Right hindlimb (tissue), 1 donor: ENCODE measurements at regions not wholly inside any gene's neighbourhood (a gene's known extent, or its start where the extent isn't known, plus 50 kb on each side); places are given as distances from the start of the nearest gene placed in this dataset.
"Not testable (repeated sequence)": the region's sequence is repeated elsewhere in the genome, so short reads cannot be mapped to it uniquely, and the experiment has no call there.

Experiments used
- DNase-seq: peaks from one replicate; pipeline ENCODE4 v3.0.0-alpha.2; 2018

DNA sequence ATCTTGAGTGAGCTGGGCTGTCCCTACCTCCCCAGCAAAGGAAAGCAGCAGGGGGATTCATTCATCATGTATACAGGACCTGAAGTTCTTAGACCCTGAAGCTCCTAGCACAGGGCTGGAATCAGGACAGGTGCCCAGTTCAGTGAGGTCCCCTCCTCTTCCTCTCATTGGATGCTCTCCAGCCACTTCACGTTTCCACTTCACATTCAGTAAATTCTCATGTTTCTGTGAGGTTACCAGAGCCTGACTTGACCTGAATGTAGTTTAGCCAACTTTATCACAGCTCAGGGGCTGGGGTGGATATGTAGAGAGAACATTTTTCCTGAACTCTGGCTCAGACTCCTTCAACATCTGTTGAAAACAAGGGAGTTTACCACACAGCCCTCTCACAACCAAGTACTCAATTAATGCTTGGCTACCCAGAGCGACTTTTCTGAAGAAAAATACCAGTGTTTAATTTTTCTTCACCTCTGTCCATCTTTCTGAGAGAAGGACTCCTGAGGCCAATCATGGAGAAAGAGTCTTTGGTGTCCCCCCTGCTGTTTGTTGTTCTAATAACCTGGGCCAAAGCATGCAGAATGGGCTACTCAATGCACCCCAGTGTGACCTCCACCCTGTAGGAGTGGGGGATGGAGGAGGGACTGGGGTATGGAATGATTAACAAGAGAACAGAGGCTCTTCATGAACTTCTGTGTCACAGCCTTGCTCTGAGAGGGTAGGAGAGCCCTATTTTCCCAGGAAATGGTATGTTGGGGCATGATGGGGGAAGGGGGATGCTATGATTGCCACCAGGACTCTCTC, 108.3 kb upstream of the FGGY start:
- DNase-seq = no peak

DNA sequence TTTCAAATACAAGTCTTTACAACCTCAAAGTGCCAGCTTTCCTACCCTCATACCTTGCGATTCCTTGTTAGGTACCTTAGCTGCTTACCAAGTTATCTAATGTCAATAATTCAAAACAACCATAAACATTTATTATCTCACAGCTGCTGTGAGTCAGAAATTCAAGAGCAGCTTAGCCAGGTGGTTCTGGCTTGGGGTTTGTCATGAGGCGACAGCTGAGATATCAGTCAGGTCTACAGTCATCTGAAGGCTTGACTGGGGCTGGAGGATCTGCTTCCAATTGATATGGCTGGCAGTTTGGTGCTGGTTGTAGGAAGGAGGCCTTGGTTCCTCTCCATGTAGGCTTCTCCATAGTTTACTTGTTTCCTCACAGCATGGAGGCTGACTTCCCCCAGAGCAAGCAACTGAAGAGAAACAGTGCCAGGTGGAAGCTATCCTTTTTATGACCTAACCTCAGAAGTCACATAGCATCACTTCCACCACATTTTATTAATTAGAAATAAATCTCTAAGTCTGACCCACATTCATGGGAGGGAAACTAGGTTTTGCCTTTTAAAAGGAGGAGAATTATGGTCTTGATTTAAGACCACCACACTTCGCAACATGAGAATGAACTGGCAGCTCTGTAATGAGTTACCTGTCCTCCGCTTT, 103.3 kb upstream of the FGGY start:
- DNase-seq = no peak

DNA sequence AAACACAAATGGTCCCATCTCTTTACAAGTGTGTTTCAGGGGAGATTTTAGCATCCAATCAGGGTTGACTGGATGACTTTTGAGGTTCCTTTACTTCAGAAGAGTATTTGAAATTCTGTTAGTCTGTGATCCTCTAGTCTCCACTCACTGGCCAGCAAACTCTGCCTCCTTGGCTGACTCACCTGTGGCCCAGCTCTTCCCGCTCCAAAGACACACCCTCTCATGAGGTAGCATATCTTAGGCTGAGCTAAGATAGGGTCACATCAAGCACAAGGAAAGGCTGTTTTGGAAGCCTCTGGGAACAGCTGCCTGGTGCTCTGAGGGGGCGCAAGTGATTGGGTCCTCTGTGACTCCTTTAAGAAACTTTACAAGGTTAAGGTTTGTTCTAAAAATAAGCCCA, 102.3 kb upstream of the FGGY start:
- DNase-seq = no peak

DNA sequence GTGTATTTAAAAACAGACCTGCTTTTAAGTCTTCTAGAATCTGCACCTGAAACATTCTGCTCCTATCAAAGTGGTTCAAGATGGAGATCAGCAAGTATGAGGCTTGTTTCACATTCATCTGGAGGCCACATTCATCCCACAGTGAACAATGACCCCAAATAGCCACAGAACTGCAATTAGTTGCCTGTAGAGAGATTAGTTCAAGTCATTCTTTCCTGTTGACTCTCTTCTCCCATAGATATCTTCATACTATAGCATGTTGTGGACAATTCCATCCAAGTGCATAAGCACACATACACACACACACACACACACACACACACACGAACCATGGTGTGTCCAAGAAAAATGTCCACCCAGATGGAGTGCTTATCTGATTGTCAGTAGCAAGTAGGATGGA, 101.7 kb upstream of the FGGY start:
- no peak for DNase-seq

DNA sequence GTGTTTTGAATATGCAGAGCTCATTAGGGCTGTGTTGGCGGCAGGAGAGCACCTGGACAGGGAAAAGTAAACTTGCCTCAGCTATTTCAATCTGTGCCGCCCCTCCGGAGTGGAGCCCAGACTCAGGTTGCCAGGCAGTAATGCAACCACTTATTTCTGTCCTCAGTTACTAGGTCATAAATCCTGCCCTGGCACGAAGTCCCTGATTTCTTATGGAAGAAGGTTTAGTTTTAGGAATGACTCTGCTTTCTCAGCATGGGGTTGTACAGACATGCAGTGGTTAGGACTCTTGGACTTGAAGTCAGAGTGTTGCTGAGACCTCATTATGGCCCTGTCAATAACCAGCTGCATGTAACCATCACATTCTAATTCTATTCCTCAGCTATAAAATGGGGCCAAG, 98.3 kb upstream of the FGGY start:
- DNase-seq = peak; percentile 46

DNA sequence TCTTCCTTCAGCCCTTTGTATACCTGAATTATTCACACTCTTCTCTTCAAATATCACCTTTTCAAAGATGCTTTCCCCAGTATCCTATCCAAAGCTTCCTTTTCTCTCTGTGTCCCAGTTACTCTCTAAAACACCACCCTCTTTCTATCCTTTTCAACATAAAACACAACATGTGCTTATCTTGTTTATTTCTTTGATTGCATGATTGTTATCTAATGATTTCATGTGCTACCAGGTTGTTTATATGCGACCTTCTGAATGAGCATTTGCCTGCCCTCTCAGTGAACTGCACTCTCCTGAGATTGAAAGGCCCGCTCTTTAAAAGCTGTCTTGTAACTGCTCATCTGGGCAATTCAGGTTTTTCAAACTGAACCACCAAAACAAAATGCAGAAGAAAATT, 97.7 kb upstream of the FGGY start:
- no peak for DNase-seq

DNA sequence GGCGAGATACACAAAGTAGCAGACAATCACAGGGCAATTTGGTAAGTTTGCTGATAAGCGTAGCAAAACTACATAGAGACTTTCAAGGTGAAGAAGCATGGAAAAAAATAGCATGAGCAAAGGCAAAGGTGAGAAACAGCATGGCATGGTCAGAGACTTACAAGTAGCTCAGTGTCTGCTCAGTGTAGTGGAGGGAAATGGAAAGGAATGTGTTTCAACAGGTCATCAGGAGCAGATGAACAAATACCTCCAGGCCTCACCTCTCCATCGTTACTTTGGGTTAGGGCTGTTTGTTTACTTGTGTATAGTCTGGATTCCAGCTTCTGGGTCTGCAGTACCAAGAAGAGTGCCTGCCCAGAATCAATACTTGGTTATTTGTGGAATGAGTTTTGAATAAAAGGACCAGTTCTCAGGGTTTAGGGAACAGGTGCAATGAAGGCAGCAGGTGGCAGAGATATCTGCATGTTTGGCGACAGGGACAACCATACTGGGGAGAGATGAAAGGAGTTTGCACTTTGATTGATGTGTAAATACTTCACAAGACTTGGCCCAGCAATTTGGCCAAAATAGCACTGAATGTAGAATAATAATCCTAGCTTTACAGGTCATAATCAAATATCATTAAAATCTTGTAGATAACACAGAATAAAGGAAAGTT, 97.0 kb upstream of the FGGY start:
- DNase-seq = no peak

DNA sequence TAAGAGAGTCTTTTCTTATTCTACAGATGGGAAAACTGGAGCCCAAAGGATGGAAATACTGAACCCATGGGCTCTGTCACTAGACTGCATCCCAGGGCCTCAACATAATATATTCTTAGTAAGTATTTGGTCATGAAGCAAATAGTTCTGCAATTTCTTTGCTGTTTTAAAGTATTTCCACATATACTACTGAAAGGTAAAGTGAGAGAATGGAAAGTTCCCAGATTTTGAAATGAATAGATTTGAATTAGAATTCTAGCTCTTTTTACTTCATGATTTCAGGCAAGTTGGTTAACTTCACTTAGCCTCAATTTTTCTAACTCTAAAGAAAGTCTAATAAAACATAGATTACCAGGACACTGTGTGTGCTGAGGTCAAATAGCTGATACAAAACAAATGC, 95.6 kb upstream of the FGGY start:
- DNase-seq = no peak

DNA sequence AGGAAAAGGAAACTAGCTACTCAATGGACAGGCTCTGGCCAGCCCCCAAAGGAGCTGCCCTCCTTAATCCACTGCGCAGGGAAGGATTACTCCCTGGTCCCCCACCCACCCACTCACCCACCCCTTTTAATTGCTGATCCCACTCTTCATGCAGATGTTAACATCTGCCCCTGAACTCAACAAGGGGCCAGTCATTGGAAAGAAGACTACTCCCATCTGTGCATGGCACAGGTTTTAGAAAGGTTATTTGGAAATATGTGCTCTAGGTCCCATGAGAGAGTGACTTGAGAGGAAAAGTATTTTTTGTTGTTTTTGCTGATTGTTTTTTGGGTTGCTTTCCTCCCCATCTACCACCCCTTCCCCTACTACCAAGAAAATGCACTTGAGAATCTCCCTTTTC, 94.4 kb upstream of the FGGY start:
- DNase-seq = no peak

DNA sequence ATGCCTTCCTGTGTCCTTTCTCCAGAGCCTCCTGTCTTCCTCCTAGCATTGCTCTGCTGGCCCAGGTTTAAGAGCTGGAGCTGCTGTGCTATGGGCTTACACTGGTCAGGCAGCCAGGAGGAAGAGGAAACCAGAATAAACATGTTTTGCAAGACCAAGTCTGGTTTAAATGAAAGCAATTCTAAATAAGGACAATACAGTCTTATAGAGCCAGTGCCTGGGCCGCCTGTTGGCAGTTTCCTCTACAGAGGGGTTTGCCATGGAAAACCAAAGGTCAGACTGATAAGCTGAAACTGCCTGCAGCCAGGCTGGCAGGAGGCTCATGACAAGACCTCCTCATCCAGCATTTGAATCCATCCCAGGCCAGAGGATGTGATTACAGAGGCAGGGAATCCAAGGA, 92.9 kb upstream of the FGGY start:
- no peak for DNase-seq

DNA sequence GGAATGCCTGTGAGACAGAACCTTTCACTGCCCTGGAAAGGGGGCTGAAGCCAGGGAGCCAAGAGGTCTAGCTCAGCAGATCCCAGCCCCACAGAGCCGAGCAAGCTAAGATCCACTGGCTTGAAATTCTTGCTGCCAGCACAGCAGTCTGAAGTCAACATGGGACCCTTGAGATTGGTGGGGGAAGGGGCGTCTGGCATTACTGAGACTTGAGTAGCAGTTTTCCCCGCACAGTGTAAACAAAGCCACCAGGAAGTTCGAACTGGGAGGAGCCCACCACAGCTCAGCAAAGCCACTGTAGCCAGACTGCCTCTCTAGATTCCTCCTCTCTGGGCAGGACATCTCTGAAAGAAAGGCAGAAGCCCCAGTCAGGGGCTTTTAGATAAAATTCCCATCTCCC, 90.3 kb upstream of the FGGY start:
- not testable (repeated sequence) for DNase-seq

DNA sequence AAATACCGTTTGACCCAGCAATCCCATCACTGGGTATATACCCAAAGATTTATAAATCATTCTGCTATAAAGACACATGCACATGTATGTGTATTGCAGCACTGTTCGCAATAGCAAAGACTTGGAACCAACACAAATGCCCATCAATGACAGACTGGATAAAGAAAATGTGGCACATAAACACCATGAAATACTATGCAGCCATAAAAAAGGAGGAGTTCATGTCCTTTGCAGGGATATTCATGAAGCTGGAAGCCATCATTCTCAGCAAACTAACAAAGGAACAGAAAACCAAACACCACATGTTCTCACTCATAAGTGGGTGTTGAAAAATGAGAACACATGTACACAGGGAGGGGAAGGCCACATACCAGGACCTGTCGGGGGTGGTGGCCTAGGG, 86.5 kb upstream of the FGGY start:
- DNase-seq = not testable (repeated sequence)

DNA sequence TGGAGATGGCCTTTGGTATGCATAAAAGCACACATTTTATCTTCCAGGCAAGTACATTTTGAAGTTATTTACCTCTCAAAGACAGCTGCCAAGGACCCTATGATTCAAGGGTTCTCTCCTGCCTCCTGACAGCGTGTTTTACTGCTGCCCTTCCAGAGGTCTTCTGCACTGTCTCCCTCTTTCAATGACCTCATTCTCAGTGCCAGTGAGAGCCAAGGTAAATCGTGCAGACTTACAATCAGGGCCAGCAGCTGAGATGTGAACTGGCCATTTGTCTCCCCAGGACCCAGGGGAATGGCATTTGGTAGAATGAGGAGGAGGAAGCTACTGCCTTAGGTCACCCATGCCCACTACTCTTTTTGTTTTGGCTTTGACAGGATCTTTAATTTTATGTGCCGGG, 84.2 kb upstream of the FGGY start:
- DNase-seq = no peak

DNA sequence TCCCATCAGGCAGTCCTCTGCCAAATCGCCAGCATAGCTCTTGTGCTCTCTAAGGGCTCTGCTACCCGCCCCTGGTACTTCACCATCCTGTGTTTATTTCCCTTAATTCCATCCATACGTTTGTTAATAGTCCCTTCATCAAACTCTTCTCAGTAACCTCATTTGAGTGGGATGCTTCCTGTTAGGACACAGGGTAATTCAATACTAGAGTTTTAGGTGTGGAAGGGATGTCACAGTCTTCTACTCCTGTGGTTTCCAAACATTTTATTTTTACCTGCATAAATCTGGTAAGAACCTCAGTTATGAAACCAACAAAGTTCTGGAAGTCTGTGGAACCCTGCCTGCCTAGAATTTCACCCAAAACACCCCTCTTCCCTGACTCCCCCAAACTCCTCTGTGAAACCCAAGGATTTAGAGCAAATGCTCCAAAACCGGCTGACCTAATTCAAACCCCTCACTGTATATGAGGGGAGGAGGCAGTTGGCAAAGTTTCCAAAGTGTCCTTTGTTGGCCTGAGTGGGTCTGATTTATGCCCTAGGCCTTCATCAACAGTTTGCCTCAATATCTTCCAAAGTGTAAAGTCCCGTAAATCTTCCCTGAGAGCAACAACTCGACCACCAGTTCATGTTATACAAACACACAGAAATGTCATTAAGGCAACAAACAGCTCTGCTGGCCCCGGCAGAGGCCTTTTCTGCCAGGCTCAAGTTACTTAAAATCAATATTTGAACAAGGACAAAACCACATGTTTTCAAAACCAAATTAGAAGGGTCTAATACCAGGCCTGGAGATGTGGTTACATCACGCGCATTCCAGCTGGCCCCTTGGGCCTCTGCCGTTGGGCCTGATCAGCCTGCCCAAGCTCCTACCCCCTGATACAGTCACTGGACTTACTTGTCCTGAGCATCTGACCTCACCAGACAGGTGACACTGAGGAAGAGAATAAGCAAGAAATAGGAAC, 82.4 kb upstream of the FGGY start:
- DNase-seq = peak; percentile 60

DNA sequence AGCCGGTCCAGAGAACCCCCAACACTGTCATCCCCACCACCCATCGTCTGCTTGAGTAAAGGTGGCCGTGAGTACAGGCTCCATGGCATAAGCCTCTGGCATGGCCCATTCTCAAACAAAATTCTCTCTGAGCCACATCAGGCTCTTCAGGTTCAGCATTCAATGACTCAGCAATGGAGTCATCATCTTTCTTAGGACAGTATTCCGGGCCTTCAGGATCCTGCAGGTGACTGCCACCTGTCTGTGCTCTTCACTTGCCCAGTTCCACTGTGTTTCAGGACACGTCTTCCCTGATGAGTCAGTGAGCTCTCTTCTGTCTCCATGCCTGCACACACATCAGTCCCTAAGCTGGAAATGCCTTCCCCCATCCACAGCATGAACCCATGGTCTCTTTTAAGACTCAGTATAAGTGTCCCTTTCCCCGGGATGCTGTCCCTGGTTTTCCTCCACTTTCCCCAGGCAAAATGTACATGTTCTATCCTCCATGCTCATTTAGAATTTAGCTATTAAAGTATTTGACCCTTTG, 81.1 kb upstream of the FGGY start:
- no peak for DNase-seq

DNA sequence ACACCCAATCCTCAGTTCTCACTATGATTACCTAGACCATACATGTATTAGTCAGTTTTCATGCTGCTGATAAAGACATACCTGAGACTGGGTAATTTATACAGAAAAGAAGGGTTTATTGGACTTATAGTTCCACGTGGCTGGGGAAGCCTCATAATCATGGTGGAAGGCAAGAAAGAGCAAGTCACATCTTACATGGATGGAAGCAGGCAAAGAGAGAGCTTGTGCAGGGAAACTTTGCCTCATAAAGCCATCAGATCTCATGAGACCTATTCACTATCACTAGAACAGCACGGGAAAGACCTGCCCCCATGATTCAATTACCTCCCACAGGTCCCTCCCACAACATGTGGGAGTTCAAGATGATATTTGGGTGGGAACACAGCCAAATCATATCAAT, 79.5 kb upstream of the FGGY start:
- not testable (repeated sequence) for DNase-seq

DNA sequence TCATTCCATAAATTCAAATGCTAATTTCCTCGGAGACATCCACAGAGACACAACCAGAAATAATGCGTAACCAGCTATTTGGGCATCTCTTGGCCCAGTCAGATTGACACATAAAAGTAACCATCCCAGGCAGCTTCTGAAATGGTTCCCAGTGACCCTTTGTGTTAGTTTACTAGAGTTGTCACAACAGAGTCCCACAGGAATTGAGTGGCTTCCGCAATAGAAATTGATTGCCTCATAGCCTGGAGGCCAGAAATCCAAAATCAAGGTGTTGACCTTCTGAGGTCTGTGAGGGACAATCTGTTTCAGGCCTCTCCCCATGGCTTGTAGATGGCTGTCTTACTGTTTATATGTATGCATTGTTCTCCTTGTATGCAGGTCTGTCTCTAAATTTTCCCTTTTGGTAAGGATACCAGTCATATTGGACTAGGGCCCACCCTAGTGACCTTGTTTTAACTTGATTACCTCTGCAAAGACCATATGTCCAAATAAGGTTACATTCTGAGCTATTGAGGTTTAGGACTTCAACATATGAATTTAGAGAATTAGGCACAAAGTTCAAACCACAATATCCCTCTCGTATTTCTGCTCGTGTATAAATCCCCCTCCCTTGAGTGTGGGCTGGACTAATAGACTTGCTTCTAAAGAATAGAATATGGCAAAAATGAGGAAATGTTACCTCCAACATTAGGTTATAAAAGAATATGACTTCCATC, 78.2 kb upstream of the FGGY start:
- DNase-seq = no peak

DNA sequence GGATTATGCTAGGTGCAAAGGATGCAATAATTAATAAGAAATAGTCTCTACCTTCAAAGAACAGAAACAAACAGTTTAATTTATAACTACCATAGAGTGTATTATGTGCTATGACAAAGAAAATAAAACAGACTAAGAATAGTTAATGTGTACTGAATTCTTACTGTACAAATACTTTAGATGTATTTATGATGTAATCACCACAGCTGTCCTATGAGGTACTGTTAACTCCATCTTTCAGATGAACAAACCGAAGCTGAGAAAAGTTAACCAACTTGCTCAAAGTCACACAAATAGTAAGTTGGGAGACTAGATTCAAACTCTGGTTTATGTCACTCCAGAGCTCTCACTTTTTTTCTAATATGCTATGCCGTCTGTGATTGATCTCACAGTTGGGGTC, 77.0 kb upstream of the FGGY start:
- DNase-seq = no peak

DNA sequence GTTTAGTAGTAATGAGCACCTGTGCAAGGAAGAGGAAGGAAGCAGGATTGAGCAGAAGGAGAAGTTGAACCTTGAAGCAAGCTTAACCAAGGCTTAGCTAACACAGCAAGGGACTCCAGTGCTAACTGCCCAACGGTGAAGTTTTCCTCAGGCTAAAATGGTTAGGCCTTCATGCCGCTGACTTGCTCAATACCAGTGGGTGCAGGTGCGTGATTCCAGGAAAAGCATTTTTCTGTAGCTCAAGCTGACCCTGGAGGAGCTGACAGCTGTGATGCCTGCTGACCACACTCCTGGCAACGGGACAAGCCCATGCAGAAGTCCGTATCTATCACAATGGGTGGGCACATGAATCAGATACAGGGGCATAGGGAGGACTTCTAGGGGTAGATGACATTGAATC, 76.5 kb upstream of the FGGY start:
- no peak for DNase-seq

DNA sequence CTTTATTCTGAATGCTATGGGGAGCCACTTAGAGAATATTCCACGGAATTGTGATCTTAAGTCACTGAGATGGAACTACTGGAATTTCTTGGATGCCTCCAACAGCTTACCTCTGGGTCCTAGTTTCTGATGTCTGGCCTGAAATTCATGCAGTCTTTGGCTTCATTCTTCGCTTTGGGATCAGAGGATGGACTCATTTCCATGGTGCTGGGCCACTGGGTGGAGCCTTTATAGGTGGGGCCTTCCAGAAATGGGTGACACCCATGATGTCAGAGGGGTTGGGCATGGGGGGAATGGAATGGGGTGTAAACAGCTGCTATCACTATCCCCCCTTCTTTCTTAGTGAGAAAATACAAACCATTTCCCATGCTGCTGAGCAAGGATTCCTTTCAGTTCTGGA, 73.7 kb upstream of the FGGY start:
- no peak for DNase-seq

DNA sequence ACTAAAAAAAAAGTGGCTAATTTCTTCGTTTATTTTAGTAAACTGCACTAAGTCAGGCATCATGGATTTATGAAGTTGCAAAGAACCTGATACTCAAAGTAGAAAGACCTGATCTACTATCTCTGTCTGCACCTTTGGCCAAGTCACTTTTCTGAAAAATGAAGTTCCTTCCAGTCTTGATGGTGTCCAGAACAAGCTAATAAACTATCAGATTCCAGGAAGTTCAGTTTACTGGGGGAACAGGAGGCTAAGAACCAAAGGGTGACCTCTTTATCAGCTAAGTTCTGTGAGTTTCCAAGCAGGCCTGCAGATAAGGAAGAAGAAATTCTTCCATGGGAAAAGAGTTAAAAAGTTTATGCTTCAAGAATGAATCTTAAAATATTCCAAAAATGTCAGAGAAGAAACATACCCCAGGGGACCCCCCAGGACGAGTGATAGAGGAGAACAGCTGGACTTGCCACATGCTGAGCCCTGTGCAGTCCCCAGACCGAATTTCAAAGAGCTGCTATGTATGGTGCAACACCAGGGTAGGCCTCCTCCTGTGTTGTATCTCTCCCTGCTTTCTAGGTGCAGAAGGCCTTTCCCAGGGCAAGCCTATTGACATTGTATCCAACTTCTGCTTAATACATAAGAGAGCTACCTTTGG, 72.8 kb upstream of the FGGY start:
- DNase-seq = no peak
